H1 (cell line): ENCODE measurements at regions not wholly inside any gene's neighbourhood (a gene's known extent, or its start where the extent isn't known, plus 50 kb on each side); places are given as distances from the start of the nearest gene placed in this dataset.

ENCODE experiments used
- CTCF ChIA-PET: fragments of 300-600 bp; sonication (Branson Sonifier 250); formaldehyde crosslinking; loops from one replicate; lab custom pipeline; 2021; ENCODE audit not compliant: partially characterized antibody; lab: Charles Lee
- POLR2A ChIA-PET: fragments of 300-600 bp; sonication (Branson Sonifier 250); formaldehyde crosslinking; loops from one replicate; lab custom pipeline; 2021; ENCODE audit warnings: inconsistent platforms; ENCODE audit not compliant: partially characterized antibody; lab: Charles Lee
- DNase-seq, 2 experiments: peaks; one replicate each; pipeline versions ENCODE4 v3.0.0 to v3.0.0-alpha.2; 2010 to 2022; ENCODE audit warnings: low spot score in 2 of 2, low read depth in 1 of 2, mixed read lengths in 1 of 2
- FAIRE-seq: peaks from 2 replicates; lab custom pipeline; 2011; peaks lifted over from hg19 to GRCh38; lab: Jason Lieb, UNC
- H2AFZ ChIP-seq: 2 replicates; pipeline ENCODE4 v1.8.1; 2012; ENCODE audit warnings: low read length, inconsistent platforms
- H2AK5ac ChIP-seq: 2 replicates; pipeline ENCODE4 v1.6.1; 2013; ENCODE audit warnings: low read depth, low read length
- H2BK120ac ChIP-seq: replicated peaks from 2 replicates; pipeline ENCODE3; 2013; ENCODE audit warnings: low read depth, low read length, inconsistent platforms
- H2BK12ac ChIP-seq: 2 replicates; pipeline ENCODE4 v1.6.1; 2013; ENCODE audit warnings: low read depth, low read length
- H2BK15ac ChIP-seq: 2 replicates; pipeline ENCODE4 v1.6.1; 2013; ENCODE audit warnings: low read length
- H2BK20ac ChIP-seq: 2 replicates; pipeline ENCODE4 v1.6.1; 2013; ENCODE audit warnings: low read length
- H2BK5ac ChIP-seq: 2 replicates; pipeline ENCODE4 v1.6.1; 2013; ENCODE audit warnings: low read depth, low read length
- H3K14ac ChIP-seq: 2 replicates; pipeline ENCODE4 v1.6.1; 2013; ENCODE audit warnings: inconsistent platforms; ENCODE audit not compliant: insufficient read length
- H3K18ac ChIP-seq: 2 replicates; pipeline ENCODE4 v1.6.1; 2013; ENCODE audit warnings: low read length; ENCODE audit errors: extremely low read depth
- H3K23ac ChIP-seq: 2 replicates; pipeline ENCODE4 v1.6.1; 2013; ENCODE audit warnings: inconsistent platforms; ENCODE audit not compliant: insufficient read length
- H3K23me2 ChIP-seq: 2 replicates; pipeline ENCODE4 v1.6.1; 2013; ENCODE audit warnings: low read depth, low read length
- H3K27ac ChIP-seq: 2 replicates; pipeline ENCODE4 v1.6.1; 2011; ENCODE audit warnings: low read depth, low read length, inconsistent platforms
- H3K27me3 ChIP-seq, 4 experiments: replicated peaks in 1 of 4; 1 replicate in 1 of 4; 2 replicates in 3 of 4; pipeline versions ENCODE4 v1.6.1 to v1.8.1; 2011 to 2013; ENCODE audit warnings: low read length in 3 of 4, mild to moderate bottlenecking in 3 of 4, inconsistent platforms in 2 of 4, mixed read lengths in 2 of 4, moderate library complexity in 1 of 4; ENCODE audit not compliant: control insufficient read depth in 3 of 4, insufficient read depth in 3 of 4; ENCODE audit errors: extremely low read depth in 1 of 4
- H3K36me3 ChIP-seq, 4 experiments: 2 replicates each; pipeline versions ENCODE4 v1.6.1 to v1.8.1; 2011 to 2013; ENCODE audit warnings: mild to moderate bottlenecking in 4 of 4, low read length in 3 of 4, moderate library complexity in 2 of 4, control low read depth in 1 of 4, inconsistent platforms in 1 of 4; ENCODE audit not compliant: insufficient read depth in 4 of 4, control insufficient read depth in 2 of 4
- H3K4ac ChIP-seq: replicated peaks from 2 replicates; pipeline ENCODE3; 2013; ENCODE audit warnings: low read length, low read depth, mixed read lengths, inconsistent platforms; ENCODE audit not compliant: insufficient read length
- H3K4me1 ChIP-seq, 4 experiments: replicated peaks in 1 of 4; 1 replicate in 1 of 4; 2 replicates in 3 of 4; pipeline versions ENCODE4 v1.6.1 to v1.8.1; 2011 to 2013; ENCODE audit warnings: low read length in 3 of 4, inconsistent platforms in 2 of 4, mixed read lengths in 1 of 4; ENCODE audit not compliant: insufficient read depth in 4 of 4, control insufficient read depth in 3 of 4
- H3K4me2 ChIP-seq, 2 experiments: 2 replicates each; pipeline versions ENCODE4 v1.6.1 to v1.8.1; 2011 to 2013; ENCODE audit warnings: low read depth in 2 of 2, low read length in 2 of 2, control low read depth in 1 of 2, inconsistent platforms in 1 of 2, mild to moderate bottlenecking in 1 of 2; ENCODE audit not compliant: insufficient read depth in 1 of 2
- H3K4me3 ChIP-seq, 4 experiments: fragments of 200-600, 300-600 bp in 1 of 4; sonication (generic), shearing (Covaris generic), sonication (Bioruptor Twin) in 1 of 4; 2 replicates each; pipeline versions ENCODE4 v1.5.1 to v1.8.1; 2011 to 2016; ENCODE audit warnings: low read length in 4 of 4, low read depth in 3 of 4, control low read depth in 2 of 4, inconsistent platforms in 2 of 4, mild to moderate bottlenecking in 2 of 4, mixed read lengths in 1 of 4, moderate library complexity in 1 of 4; ENCODE audit not compliant: insufficient read depth in 2 of 4; ENCODE audit errors: extremely low read depth in 1 of 4
- H3K56ac ChIP-seq: replicated peaks from 2 replicates; pipeline ENCODE3; 2013; ENCODE audit warnings: low read depth, mild to moderate bottlenecking, mixed read lengths, low read length, inconsistent platforms; ENCODE audit not compliant: insufficient read length
- H3K79me1 ChIP-seq: 2 replicates; pipeline ENCODE4 v1.6.1; 2013; ENCODE audit warnings: low read depth, low read length, control low read depth
- H3K79me2 ChIP-seq, 2 experiments: 2 replicates each; pipeline versions ENCODE4 v1.6.1 to v1.8.1; 2012 to 2013; ENCODE audit warnings: low read length in 2 of 2, mild to moderate bottlenecking in 2 of 2, inconsistent platforms in 1 of 2; ENCODE audit not compliant: insufficient read depth in 2 of 2, control insufficient read depth in 1 of 2
- H3K9ac ChIP-seq, 4 experiments: replicated peaks in 1 of 4; 1 replicate in 1 of 4; 2 replicates in 3 of 4; pipeline versions ENCODE4 v1.6.1 to v1.8.1; 2011 to 2013; ENCODE audit warnings: low read depth in 3 of 4, low read length in 3 of 4, control low read depth in 2 of 4, mild to moderate bottlenecking in 2 of 4, moderate library complexity in 2 of 4, inconsistent platforms in 1 of 4; ENCODE audit errors: extremely low read depth in 1 of 4
- H3K9me3 ChIP-seq, 2 experiments: 2 replicates each; pipeline versions ENCODE4 v1.6.1 to v1.8.1; 2012 to 2013; ENCODE audit warnings: mild to moderate bottlenecking in 2 of 2, moderate library complexity in 2 of 2, control low read depth in 1 of 2, inconsistent platforms in 1 of 2, low read depth in 1 of 2, low read length in 1 of 2, mixed read lengths in 1 of 2; ENCODE audit not compliant: insufficient read depth in 2 of 2
- H4K20me1 ChIP-seq, 2 experiments: replicated peaks in 1 of 2; 2 replicates each; pipeline versions ENCODE3 to v1.8.1; 2011 to 2013; ENCODE audit warnings: inconsistent platforms in 2 of 2, low read length in 2 of 2, mild to moderate bottlenecking in 1 of 2; ENCODE audit not compliant: insufficient read depth in 2 of 2, control insufficient read depth in 1 of 2
- H4K5ac ChIP-seq: 2 replicates; pipeline ENCODE4 v1.6.1; 2013; ENCODE audit warnings: low read length, low read depth, mixed read lengths, inconsistent platforms; ENCODE audit not compliant: insufficient read length
- H4K8ac ChIP-seq: 2 replicates; pipeline ENCODE4 v1.8.0; 2013; ENCODE audit warnings: mild to moderate bottlenecking, moderate library complexity, low read length, inconsistent platforms; ENCODE audit not compliant: insufficient read depth; ENCODE audit errors: extremely low read depth
- H4K91ac ChIP-seq: replicated peaks from 2 replicates; pipeline ENCODE3; 2013; ENCODE audit warnings: low read length, mixed read lengths, inconsistent platforms; ENCODE audit not compliant: insufficient read length
- CEBPB ChIP-seq: IDR thresholded peaks from 2 replicates; pipeline ENCODE4 v1.6.1; 2012; ENCODE audit warnings: low read depth, low read length
- SP2 ChIP-seq: IDR thresholded peaks from 2 replicates; pipeline ENCODE4 v1.6.1; 2012; ENCODE audit warnings: mild to moderate bottlenecking, low read length, inconsistent platforms
- WGBS, 2 experiments: shearing (Covaris generic) in 1 of 2; methylation state at CpG; one replicate each; pipeline versions ENCODE4 v1.1.6 to v1.1.7; 2013 to 2015; ENCODE audit warnings: low lambda C conversion rate in 2 of 2, mixed read lengths in 2 of 2, inconsistent platforms in 1 of 2, low coverage in 1 of 2, missing lambda C conversion rate in 1 of 2; ENCODE audit not compliant: insufficient replicate concordance in 2 of 2, insufficient coverage in 1 of 2, insufficient read length in 1 of 2; ENCODE audit errors: extremely low coverage in 1 of 2, missing lambda C conversion rate in 1 of 2; 5-methylcytosine and 5-hydroxymethylcytosine counted together

GRCh38 chr14:27995691-27996090 lies 770.9 kb upstream of the FOXG1 start:
- no peak overlapping the region for H2BK5ac ChIP-seq
- H4K8ac ChIP-seq, result no peak overlapping the region
- H2BK120ac ChIP-seq, result no peak overlapping the region
- no peaks in the 10 kb centered on the region for H3K79me2 ChIP-seq
- H4K20me1 ChIP-seq, result no peaks in the 10 kb centered on the region
- no peaks in the 10 kb centered on the region for H3K36me3 ChIP-seq
- H3K9me3 ChIP-seq, result no peaks in the 10 kb centered on the region
- 78% methylated on average over 5 of the region's 5 CpGs; no CpG with 5 or more reads in 1 of the 2 experiments for WGBS, 2 experiments
- no peaks in the 10 kb centered on the region for H3K4me1 ChIP-seq
- no peak overlapping the region for H3K27ac ChIP-seq
- no peak overlapping the region for H3K9ac ChIP-seq
- no peaks in the 10 kb centered on the region for H3K79me1 ChIP-seq
- H4K5ac ChIP-seq, result no peak overlapping the region
- H3K4ac ChIP-seq, result no peak overlapping the region
- no peak overlapping the region for H2BK20ac ChIP-seq
- H2BK12ac ChIP-seq, result no peak overlapping the region
- H3K4me3 ChIP-seq, result no peak overlapping the region
- no peaks in the 10 kb centered on the region for H3K27me3 ChIP-seq
- no peak overlapping the region for H2AK5ac ChIP-seq
- H4K91ac ChIP-seq, result no peak overlapping the region
- no peak overlapping the region for H3K23ac ChIP-seq
- ChIA-PET CTCF (no interaction called here), POLR2A (no interaction called here)
- H2AFZ ChIP-seq, result no peak overlapping the region
- FAIRE-seq (no peak), DNase-seq (no peak)
- no peaks in the 10 kb centered on the region for H3K23me2 ChIP-seq
- H3K56ac ChIP-seq, result no peak overlapping the region
- TF ChIP-seq SP2, result no peak
- TF ChIP-seq CEBPB, result peak; percentile 85
- no peak overlapping the region for H2BK15ac ChIP-seq
- H3K18ac ChIP-seq, result no peak overlapping the region
- H3K14ac ChIP-seq, result no peak overlapping the region
- no peak overlapping the region for H3K4me2 ChIP-seq
